ENCODE measurements at regions not wholly inside any gene's neighbourhood (a gene's known extent, or its start where the extent isn't known, plus 50 kb on each side); places are given as distances from the start of the nearest gene placed in this dataset.
A peak's percentile ranks its signal among the peaks of the same experiment; 100 is the strongest.

DNA sequence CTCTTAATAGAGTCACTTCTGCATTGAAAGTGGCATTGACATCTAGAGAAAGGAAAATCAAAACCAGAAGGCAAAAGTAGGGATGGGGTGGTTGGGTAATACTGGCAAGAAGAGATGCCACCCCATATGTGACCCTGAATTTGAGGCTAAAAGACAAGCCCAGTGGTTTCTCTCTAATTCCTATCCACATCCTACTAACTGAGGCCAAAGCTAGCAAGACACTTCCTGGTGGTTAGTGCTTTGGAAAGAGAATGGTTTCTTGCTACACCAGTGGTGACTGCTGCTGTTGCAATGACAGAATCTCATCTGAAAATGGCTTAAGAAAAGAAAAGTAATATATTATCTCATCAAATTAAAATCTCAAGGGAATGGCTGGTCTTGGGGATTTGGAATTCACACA, 640.6 kb downstream of the EPHA4 start:
- H3K9me3 Mint-ChIP-seq (ENCODE audit: low read depth) = peaks cover 20% of the 10 kb centered on the region
- TF ChIP-seq, protein P1, sequence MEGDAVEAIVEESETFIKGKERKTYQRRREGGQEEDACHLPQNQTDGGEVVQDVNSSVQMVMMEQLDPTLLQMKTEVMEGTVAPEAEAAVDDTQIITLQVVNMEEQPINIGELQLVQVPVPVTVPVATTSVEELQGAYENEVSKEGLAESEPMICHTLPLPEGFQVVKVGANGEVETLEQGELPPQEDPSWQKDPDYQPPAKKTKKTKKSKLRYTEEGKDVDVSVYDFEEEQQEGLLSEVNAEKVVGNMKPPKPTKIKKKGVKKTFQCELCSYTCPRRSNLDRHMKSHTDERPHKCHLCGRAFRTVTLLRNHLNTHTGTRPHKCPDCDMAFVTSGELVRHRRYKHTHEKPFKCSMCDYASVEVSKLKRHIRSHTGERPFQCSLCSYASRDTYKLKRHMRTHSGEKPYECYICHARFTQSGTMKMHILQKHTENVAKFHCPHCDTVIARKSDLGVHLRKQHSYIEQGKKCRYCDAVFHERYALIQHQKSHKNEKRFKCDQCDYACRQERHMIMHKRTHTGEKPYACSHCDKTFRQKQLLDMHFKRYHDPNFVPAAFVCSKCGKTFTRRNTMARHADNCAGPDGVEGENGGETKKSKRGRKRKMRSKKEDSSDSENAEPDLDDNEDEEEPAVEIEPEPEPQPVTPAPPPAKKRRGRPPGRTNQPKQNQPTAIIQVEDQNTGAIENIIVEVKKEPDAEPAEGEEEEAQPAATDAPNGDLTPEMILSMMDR (IDR thresholded peaks at IDR 0.05; ENCODE audit: unreplicated experiment) = no peak
- no peak overlapping the region for H3K27ac Mint-ChIP-seq
- DNase-seq (ENCODE audit: low spot score, unreplicated experiment) = no peak
- no peak overlapping the region for H3K4me3 Mint-ChIP-seq (ENCODE audit: low read depth)
- no peaks in the 10 kb centered on the region for H3K27me3 Mint-ChIP-seq
- H3K4me1 Mint-ChIP-seq (ENCODE audit: low read depth) = peaks cover 2% of the 10 kb centered on the region
- peaks cover 6% of the 10 kb centered on the region for H3K36me3 Mint-ChIP-seq (ENCODE audit: insufficient read depth)

DNA sequence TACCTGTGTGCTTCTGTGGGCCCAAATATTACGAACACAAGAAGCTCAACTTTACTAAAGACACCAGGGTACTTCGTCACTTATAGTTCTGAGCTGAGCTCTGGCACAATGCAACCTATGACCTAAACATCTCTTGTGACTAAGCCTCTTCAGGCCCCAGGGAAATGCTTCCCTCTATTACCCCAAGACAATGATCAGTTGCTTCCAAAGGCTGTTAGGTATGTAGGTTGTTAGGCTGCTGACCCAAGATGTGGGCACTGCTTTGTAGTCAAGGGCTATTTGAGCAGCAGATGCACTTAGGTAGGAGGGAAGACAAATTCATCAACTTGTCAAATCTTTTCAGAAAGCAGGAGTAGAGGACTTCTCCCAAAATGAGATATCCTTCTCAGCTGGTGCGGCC, 640.1 kb downstream of the EPHA4 start:
- peaks cover 7% of the 10 kb centered on the region for H3K4me1 Mint-ChIP-seq (ENCODE audit: low read depth)
- no peak overlapping the region for H3K4me3 Mint-ChIP-seq (ENCODE audit: low read depth)
- H3K27me3 Mint-ChIP-seq = no peaks in the 10 kb centered on the region
- DNase-seq (ENCODE audit: low spot score, unreplicated experiment) = no peak
- H3K27ac Mint-ChIP-seq = no peak overlapping the region
- TF ChIP-seq, protein P1 (IDR thresholded peaks at IDR 0.05; ENCODE audit: unreplicated experiment) = no peak
- peaks cover 14% of the 10 kb centered on the region for H3K9me3 Mint-ChIP-seq (ENCODE audit: low read depth)
- H3K36me3 Mint-ChIP-seq (ENCODE audit: insufficient read depth) = peaks cover 2% of the 10 kb centered on the region

DNA sequence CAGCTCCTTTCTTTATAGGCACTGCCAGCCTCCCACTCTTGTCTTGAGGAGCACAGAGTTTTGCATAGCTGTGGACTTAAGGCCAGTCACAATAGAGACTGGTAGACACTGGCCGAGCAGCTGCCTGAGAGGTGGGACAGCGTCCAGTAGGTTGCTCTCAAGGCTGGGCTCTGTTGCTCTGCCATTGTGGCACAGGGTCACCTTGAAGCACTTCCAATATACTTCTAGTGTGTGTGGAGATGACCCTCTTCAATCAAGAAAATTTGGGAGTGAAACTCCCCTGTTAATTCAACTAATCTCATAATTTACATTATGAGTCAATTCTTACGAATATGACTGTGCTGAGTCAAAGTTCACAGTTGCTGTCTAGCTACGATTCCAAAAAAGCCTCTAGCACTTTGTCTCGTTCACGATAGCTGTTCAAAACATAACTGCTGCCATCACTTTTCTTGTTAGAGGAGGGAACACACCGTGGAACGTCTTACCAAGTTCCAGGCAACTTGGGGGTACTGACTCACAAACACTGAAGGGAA, 636.2 kb downstream of the EPHA4 start:
- Mint-ChIP-seq H3K9me3 (ENCODE audit: low read depth) (no peaks in the 10 kb centered on the region), H3K4me3 (ENCODE audit: low read depth) (no peak overlapping the region), H3K4me1 (ENCODE audit: low read depth) (peaks cover 21% of the 10 kb centered on the region), H3K36me3 (ENCODE audit: insufficient read depth) (no peaks in the 10 kb centered on the region), H3K27me3 (no peaks in the 10 kb centered on the region), H3K27ac (no peak overlapping the region)
- no peak for DNase-seq (ENCODE audit: low spot score, unreplicated experiment)
- TF ChIP-seq, protein P1 (IDR thresholded peaks at IDR 0.05; ENCODE audit: unreplicated experiment) = no peak

DNA sequence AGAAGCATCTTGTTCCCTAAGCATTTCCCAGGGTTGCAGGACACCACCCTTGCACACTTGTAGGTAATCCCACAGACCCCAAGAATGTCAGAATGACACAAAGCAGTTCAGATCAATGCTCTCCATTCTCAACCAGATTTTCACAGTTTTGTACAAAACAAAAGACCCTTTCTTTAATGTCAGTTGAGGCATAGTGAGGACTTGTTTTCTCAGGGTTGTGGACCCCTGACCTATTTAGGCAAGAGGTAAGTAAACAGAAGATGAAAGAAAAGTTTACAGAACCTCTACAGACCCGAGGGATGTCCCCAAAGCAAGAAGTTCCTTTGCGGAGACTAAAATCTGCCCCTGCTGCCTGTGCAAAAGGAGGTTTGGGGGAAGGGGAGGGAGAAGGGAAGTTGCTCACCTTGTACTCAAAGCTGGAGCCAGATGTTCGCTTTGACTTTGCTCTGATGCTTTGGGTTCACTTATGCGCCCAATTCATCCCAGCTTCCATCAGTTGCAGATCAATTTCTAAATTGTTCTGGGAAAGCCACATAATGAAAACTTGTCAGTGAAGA, 635.4 kb downstream of the EPHA4 start:
- Mint-ChIP-seq H3K27me3 (no peaks in the 10 kb centered on the region), H3K4me3 (ENCODE audit: low read depth) (no peak overlapping the region), H3K4me1 (ENCODE audit: low read depth) (peaks cover 21% of the 10 kb centered on the region), H3K36me3 (ENCODE audit: insufficient read depth) (no peaks in the 10 kb centered on the region), H3K9me3 (ENCODE audit: low read depth) (peaks cover 4% of the 10 kb centered on the region), H3K27ac (peak overlapping the region; percentile 45)
- TF ChIP-seq, protein P1 (IDR thresholded peaks at IDR 0.05; ENCODE audit: unreplicated experiment) = no peak
- no peak for DNase-seq (ENCODE audit: low spot score, unreplicated experiment)

DNA sequence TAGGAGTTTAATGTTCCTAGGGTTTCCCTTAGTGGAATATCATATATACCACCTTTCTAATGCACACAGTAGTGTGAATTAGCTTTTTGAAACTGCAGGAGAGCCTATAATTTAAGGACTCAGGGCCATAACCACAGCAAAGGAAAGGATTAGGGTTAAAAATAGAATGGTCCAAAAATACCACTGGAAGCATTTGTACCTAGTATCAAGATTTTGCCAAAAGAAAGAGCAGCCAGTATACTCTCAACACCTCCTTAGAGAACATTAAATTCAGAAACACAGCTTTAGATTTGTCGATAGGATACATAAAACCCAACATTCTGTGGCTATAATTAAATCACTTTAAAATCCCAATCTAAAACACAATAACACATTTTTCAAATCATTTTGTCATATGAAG, 634.9 kb downstream of the EPHA4 start:
- H3K4me3 Mint-ChIP-seq (ENCODE audit: low read depth) = no peak overlapping the region
- H3K27me3 Mint-ChIP-seq = no peaks in the 10 kb centered on the region
- H3K4me1 Mint-ChIP-seq (ENCODE audit: low read depth) = peaks cover 21% of the 10 kb centered on the region
- TF ChIP-seq, protein P1 (IDR thresholded peaks at IDR 0.05; ENCODE audit: unreplicated experiment) = no peak
- H3K27ac Mint-ChIP-seq = no peak overlapping the region
- H3K36me3 Mint-ChIP-seq (ENCODE audit: insufficient read depth) = no peaks in the 10 kb centered on the region
- H3K9me3 Mint-ChIP-seq (ENCODE audit: low read depth) = peaks cover 4% of the 10 kb centered on the region
- DNase-seq (ENCODE audit: low spot score, unreplicated experiment) = no peak
